ENCODE measurements at regions not wholly inside any gene's neighbourhood (a gene's known extent, or its start where the extent isn't known, plus 50 kb on each side); places are given as distances from the start of the nearest gene placed in this dataset.

DNA sequence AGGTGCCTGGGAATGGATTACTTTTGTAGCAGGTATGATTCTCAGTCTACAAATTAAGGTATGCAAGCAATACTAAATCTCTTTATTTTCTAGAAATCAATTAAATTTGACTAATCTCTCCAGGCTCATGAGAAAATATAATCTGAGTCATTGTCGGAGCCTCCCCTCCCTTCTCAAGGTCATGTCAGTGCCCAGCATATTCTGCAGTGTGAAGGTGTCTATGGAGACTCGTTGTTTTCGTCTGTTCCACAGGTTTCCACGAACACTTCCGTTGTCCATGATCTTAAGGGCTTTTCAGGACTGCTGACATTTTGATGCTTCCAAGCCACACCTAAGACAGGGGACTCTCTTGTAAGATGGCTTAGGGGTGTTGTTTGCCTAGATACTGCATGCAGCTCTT, 56.6 kb upstream of the SCOC start:
- no peak for DNase-seq

DNA sequence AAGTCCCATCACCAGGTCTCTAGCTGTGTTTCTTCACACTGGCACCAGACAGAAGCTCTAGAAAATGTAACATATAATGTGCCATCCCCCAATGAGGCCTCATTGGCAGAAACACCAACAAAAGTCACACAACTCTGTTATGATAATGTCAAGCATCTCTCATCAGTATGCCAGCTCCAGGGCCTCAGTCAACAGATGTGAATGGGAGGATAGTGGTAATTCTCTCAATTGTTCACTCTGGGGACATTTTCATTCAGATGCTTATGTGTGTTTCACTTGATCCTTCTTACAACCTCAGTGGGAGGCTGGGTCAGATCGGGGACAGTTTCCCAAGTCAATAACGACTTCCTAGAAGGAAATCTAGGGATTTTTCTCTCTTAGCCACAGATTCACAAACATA, 57.5 kb upstream of the SCOC start:
- DNase-seq = no peak

DNA sequence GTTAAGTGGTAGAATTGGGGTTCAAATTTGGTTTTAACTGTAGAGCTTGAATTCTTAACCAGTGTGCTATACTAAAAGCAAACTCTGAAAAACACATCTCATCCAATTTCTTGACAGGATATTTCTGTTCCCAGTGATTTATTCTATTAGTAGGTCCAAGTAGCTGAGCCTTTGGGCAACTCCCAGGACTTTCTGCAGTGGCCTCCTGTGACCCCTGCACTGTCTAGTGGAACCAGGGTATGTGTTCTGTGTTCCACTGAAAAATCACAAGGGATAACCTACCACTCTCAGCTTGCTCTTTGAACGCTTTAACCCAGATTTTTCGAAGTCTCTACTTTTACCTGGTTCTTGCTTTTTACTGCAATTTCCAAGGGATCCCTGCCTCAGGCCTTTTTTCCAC, 58.0 kb upstream of the SCOC start:
- no peak for DNase-seq

- DNase-seq = no peak
Observed at GRCh38 chr4:140315019-140315418, 58.4 kb upstream of the SCOC start.

- no peak for DNase-seq
Observed at GRCh38 chr4:140312100-140312499, 61.3 kb upstream of the SCOC start.

GRCh38 chr4:140311257-140311835, 62.1 kb upstream of the SCOC start:
- DNase-seq = no peak

DNA sequence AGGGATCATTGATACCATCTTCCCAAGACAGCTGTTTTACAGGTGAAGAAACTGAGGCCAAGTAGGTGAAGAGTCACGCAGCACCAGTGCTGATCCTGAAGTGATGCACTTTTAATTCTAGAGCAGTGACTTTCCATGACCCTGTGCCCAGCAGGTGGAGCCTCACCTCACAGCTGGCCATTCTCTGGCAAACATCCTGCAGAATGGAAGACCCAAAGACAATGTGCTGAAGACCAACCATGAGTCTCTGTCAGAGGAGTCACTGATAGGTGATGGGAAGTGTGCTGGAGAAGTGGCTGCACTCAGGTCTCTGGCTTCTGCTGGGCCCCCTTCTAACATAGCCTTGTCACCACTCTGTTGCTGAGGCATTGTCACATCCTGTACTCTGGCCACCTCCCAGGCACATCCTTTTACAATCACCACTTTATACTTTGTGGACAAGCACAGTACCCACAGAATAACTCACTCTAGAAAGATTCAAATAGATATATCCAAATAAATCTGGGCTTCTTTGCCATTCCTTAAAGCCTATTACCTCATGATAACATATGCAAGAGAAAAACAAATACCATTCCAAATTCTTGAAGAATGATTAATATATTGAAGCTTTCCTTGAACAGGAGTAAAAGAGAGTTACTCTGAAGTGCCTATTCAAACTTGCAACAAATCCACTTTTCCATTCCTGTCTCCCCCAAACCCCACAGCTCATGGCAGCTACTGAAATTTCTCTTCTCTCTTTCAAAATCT, 64.1 kb upstream of the SCOC start:
- DNase-seq = peak in 1 of 2 experiments; percentile 7

- no peak for DNase-seq
Observed at GRCh38 chr4:140308366-140309123, 64.9 kb upstream of the SCOC start.

GRCh38 chr4:140305053-140305452, 68.4 kb upstream of the SCOC start:
- no peak for DNase-seq

- DNase-seq = no peak
Observed at GRCh38 chr4:140304346-140304745, 69.1 kb upstream of the SCOC start.

- DNase-seq = peak; percentile 70 to 87
Observed at GRCh38 chr4:140302151-140302859, 71.1 kb upstream of the SCOC start.

DNA sequence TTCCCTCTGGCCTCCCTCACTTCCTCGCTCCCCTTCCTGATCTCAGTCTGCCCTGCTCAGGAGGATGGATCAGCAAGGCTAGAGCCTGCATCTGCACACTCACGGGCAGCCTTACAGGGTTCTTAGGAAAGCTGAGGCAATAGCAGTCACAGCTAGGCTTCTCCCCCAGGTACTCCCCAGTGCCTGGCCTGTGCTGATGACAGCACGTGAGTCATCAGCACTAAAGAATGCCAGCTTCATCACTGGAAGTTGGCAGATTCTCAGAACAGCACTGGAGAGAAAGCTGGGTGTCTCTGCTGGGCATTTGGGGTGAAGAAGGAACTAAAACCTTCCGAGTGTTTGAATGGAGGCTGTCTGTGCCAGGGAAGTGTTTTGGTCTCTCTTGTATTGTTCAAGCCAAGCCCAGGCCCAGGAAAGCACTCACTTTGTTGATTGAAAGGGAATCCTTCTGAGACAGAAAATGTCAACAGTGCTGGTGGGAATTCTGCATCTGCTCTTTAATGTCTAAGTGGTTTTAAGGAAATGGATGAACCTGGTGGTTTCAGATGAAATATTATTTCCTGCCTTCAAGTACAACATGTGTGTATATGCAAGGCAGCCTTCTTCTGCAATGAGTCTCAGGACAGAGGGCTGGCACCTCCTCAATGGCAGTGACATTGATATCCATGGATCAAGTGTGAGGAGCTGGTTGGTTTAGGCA, 73.0 kb upstream of the SCOC start:
- no peak for DNase-seq

DNA sequence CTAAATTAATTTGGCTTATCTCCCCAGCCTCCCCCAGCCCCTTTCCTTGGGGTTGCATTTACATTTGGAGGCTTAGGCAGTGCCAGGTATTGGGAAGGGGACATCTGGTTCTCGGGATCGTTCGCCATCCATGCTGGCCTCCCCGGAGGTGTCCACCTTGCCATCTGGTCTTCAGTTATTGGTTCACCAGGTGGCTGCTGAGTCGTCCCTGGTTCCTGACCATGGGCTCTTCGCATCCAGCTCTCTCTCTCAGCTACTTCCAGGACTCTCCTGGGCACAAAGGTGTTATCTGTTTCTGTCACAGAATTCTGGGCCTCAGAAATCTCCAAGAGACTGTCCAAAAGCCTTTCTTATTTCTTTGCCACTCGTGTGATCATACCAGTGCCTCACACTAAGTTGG, 75.4 kb upstream of the SCOC start:
- no peak for DNase-seq

DNA sequence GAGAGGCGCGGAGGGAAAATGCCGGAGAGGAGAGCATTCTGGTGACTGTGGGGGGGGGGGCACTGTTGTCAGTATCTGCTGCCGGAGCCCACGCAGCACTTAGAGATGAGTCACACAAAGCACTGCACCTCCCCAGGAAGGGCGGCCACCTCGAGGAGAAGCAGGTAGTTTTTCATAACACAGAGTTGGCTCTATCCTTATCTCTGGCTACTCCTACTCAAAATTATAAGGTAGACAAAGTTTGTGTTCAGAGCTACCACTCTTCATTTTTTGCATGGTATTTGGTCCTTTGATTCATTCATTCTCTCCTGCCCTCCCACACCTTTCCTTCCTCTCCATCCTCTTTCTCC, 76.2 kb upstream of the SCOC start:
- no peak for DNase-seq

DNA sequence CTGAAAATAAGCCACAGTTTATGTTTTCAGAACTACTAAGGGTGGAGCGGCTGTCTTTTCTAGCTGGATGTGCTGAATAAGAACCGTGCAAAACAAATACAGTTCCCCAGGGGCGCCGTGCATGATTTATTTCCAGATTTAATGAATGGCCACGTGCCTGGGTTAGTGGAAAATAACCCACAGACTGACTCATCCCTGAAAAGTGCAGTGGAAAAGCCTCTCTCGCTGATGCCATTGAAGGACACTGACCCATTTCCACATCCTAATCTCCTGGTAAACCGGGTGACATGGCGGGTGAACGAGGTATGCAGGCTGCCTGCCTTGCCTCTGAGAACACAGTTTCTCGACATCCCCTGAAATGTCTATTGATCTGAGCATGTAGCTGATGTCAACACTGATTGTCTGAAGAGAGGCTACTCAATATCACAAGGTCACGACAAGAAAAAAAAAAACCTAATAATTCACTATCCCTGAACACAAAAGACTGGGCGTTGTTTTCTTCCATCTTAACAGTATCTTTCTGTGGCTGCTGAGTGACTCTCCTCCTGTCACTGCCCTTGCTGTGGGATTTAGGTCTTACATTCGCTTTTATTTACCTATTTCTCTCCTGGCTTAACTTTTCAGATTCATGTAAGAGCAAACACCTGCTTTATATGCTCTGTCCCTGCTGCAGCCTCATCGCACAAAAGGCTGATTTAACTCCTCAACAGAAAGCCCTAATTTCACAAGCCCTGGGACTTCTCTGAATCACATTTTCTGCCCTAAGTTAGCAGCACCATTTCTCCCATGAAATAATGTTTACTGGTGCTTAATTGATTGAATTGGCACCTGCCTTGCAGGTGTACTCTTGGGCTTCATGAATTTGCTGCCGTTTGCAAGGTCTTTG, 76.9 kb upstream of the SCOC start:
- DNase-seq = peak; percentile 25 to 53

- no peak for DNase-seq
Observed at GRCh38 chr4:140293979-140294378, 79.5 kb upstream of the SCOC start.

DNA sequence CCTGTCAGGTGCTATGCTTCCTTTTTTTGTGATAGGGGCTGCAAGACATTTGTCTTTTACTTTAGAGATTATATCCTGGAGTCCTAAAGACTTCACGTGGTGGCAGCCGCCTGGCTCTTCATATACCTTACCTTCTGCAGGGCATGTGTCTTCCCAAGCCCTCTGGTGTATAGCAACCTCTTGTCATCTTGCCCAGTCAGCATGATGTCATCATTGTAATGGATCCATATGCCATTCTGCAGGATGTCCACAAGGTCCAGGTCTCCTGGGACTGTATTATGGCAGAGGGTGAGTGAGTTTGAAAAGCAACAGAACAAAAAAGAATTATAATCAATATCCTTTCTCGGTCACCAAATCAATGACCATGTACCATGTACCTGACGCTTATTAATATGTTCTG, 82.2 kb upstream of the SCOC start:
- DNase-seq = no peak

GRCh38 chr4:140289486-140289885, 84.0 kb upstream of the SCOC start:
- DNase-seq = no peak

GRCh38 chr4:140286456-140286855, 87.0 kb upstream of the SCOC start:
- DNase-seq = no peak

DNA sequence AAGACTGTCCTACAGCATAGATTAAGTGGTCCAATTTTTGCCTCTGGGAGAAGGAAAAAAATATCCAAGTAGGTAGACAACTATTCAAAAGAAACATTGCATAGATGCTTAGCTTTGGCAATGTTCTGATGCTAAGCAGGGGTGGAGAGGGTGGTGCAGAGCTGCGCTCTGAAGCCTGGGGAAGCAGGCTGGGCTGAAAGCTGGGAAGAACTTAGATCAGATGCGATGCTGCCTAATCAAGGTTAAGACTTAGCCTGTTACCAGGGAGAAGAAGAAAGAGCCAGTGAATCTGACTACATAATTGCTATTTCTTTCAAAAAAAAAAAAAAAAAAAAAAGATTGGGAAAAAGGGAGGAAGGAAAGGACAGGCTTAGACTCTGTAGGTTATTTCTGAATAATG, 89.0 kb upstream of the SCOC start:
- DNase-seq = no peak

- no peak for DNase-seq
Observed at GRCh38 chr4:140281828-140282552, 91.5 kb upstream of the SCOC start.
